GM23248 (cell line): ENCODE measurements at regions not wholly inside any gene's neighbourhood (a gene's known extent, or its start where the extent isn't known, plus 50 kb on each side); places are given as distances from the start of the nearest gene placed in this dataset.

ENCODE experiments used
- DNase-seq: peaks from one replicate; pipeline ENCODE4 v3.0.0-alpha.2; 2015
- H2AFZ ChIP-seq: fragments of 200-600 bp; sonication (generic); 2 replicates; pipeline ENCODE4 v1.6.1; 2016; ENCODE audit warnings: antibody characterized with exemption
- H3F3A ChIP-seq: fragments of 200-600 bp; sonication (generic); 2 replicates; pipeline ENCODE4 v1.6.1; 2016; ENCODE audit warnings: mild to moderate bottlenecking, antibody characterized with exemption, mixed run types; ENCODE audit not compliant: insufficient read depth
- H3K27ac ChIP-seq: fragments of 200-600 bp; sonication (generic); 2 replicates; pipeline ENCODE4 v1.5.1; 2016; ENCODE audit warnings: mild to moderate bottlenecking
- H3K27me3 ChIP-seq: fragments of 200-600 bp; sonication (generic); replicated peaks from 2 replicates; pipeline ENCODE4 v1.6.1; 2016; ENCODE audit warnings: mild to moderate bottlenecking; ENCODE audit not compliant: insufficient read depth
- H3K36me3 ChIP-seq: fragments of 200-600 bp; sonication (generic); 2 replicates; pipeline ENCODE4 v1.6.1; 2016; ENCODE audit warnings: low read depth, mild to moderate bottlenecking
- H3K4me1 ChIP-seq: fragments of 200-600 bp; sonication (generic); 2 replicates; pipeline ENCODE4 v1.6.1; 2016; ENCODE audit warnings: mild to moderate bottlenecking; ENCODE audit not compliant: insufficient read depth
- H3K4me2 ChIP-seq: fragments of 200-600 bp; sonication (generic); one replicate; pipeline ENCODE4 v1.6.1; 2016; ENCODE audit warnings: mild to moderate bottlenecking; ENCODE audit not compliant: unreplicated experiment
- H3K4me3 ChIP-seq: fragments of 200-600 bp; sonication (generic); 2 replicates; pipeline ENCODE4 v1.5.1; 2016; ENCODE audit warnings: mild to moderate bottlenecking
- H3K79me2 ChIP-seq: fragments of 200-600 bp; sonication (generic); 2 replicates; pipeline ENCODE4 v1.6.1; 2016; ENCODE audit warnings: mild to moderate bottlenecking; ENCODE audit not compliant: insufficient read depth
- H3K9ac ChIP-seq: fragments of 200-600 bp; sonication (generic); 2 replicates; pipeline ENCODE4 v1.6.1; 2016; ENCODE audit warnings: mild to moderate bottlenecking
- H3K9me2 ChIP-seq: fragments of 200-600 bp; sonication (generic); 2 replicates; pipeline ENCODE4 v1.6.1; 2016; ENCODE audit warnings: mixed run types, mild to moderate bottlenecking, moderate library complexity; ENCODE audit not compliant: insufficient read depth
- H3K9me3 ChIP-seq: fragments of 200-600 bp; sonication (generic); one replicate; pipeline ENCODE4 v1.6.1; 2017; ENCODE audit warnings: low read depth
- H4K20me1 ChIP-seq: fragments of 200-600 bp; sonication (generic); 2 replicates; pipeline ENCODE4 v1.6.0; 2016; ENCODE audit not compliant: insufficient read depth
- EZH2 ChIP-seq: fragments of 200-600 bp; sonication (generic); IDR thresholded peaks from 2 replicates; pipeline ENCODE4 v1.6.1; 2018; ENCODE audit warnings: antibody characterized with exemption, mild to moderate bottlenecking; ENCODE audit not compliant: insufficient read depth, poor library complexity, severe bottlenecking
- EZH2phosphoT487 ChIP-seq: fragments of 200-600 bp; sonication (generic); IDR thresholded peaks from 2 replicates; pipeline ENCODE4 v1.6.1; 2018; ENCODE audit warnings: antibody characterized with exemption, moderate library complexity, mild to moderate bottlenecking, low read depth; ENCODE audit not compliant: insufficient read depth
- WGBS, 2 experiments: methylation state at CpG; one replicate each; pipeline ENCODE4 v1.1.6; 2015 to 2017; ENCODE audit warnings: low lambda C conversion rate in 2 of 2, low coverage in 1 of 2; ENCODE audit errors: missing lambda C conversion rate in 2 of 2; 5-methylcytosine and 5-hydroxymethylcytosine counted together
- in situ Hi-C: fragments of 300-500 bp; cut with MboI; formaldehyde crosslinking; loops from 2 replicates; pipeline ENCODE4 v1.15.0; 2020

- H3K9me3 ChIP-seq = no peaks in the 10 kb centered on the region
- H3K4me1 ChIP-seq = no peaks in the 10 kb centered on the region
- no peaks in the 10 kb centered on the region for H3K36me3 ChIP-seq
- no peak overlapping the region for H3K27ac ChIP-seq
- WGBS, 2 experiments = 24 to 28% methylated on average over 5 of the region's 5 CpGs
- H3K4me2 ChIP-seq = no peak overlapping the region
- H3K9ac ChIP-seq = no peak overlapping the region
- in situ Hi-C loops = loop anchor here (10.0 kb wide), 1 partner anchor 265 kb away; no protein-coding TSS in a partner anchor
- H3K27me3 ChIP-seq = peaks cover 75% of the 10 kb centered on the region
- TF ChIP-seq EZH2phosphoT487 (no peak), EZH2 (no peak)
- no peaks in the 10 kb centered on the region for H3F3A ChIP-seq
- no peak for DNase-seq
- H2AFZ ChIP-seq = no peak overlapping the region
- H3K79me2 ChIP-seq = no peaks in the 10 kb centered on the region
- no peaks in the 10 kb centered on the region for H3K9me2 ChIP-seq
- no peaks in the 10 kb centered on the region for H4K20me1 ChIP-seq
- H3K4me3 ChIP-seq = no peak overlapping the region
These were observed 109.4 kb upstream of the MYL2 start for GRCh38 chr12:111029732-111030131.

- Histone ChIP-seq H3K36me3 (no peaks in the 10 kb centered on the region), H3F3A (no peaks in the 10 kb centered on the region), H3K27me3 (peaks cover 75% of the 10 kb centered on the region), H3K9me2 (no peaks in the 10 kb centered on the region), H3K79me2 (no peaks in the 10 kb centered on the region), H4K20me1 (no peaks in the 10 kb centered on the region), H3K4me3 (no peak overlapping the region), H3K27ac (no peak overlapping the region), H2AFZ (no peak overlapping the region), H3K4me2 (no peak overlapping the region), H3K9me3 (no peaks in the 10 kb centered on the region), H3K4me1 (no peaks in the 10 kb centered on the region), H3K9ac (no peak overlapping the region)
- 70 to 72% methylated on average over 4 of the region's 4 CpGs for WGBS, 2 experiments
- in situ Hi-C loops = loop anchor here (10.0 kb wide), 1 partner anchor 265 kb away; no protein-coding TSS in a partner anchor
- TF ChIP-seq EZH2 (no peak), EZH2phosphoT487 (no peak)
- no peak for DNase-seq
These were observed 108.9 kb upstream of the MYL2 start for GRCh38 chr12:111029305-111029704.

GRCh38 chr12:111028830-111029229 is 108.5 kb upstream of the MYL2 start:
- Histone ChIP-seq H3K9me3 (no peaks in the 10 kb centered on the region), H3K4me2 (no peak overlapping the region), H3K36me3 (no peaks in the 10 kb centered on the region), H3K4me1 (no peaks in the 10 kb centered on the region), H3K9ac (no peak overlapping the region), H3F3A (no peaks in the 10 kb centered on the region), H3K27me3 (peaks cover 75% of the 10 kb centered on the region), H3K9me2 (no peaks in the 10 kb centered on the region), H3K27ac (no peak overlapping the region), H3K79me2 (no peaks in the 10 kb centered on the region), H3K4me3 (no peak overlapping the region), H2AFZ (no peak overlapping the region), H4K20me1 (no peaks in the 10 kb centered on the region)
- no peak for DNase-seq
- no peak for TF ChIP-seq EZH2
- TF ChIP-seq EZH2phosphoT487 = no peak
- in situ Hi-C loops = loop anchor here (10.0 kb wide), 1 partner anchor 266 kb away; no protein-coding TSS in a partner anchor
- 50% methylated on average over 2 of the region's 2 CpGs for WGBS, 2 experiments

GRCh38 chr12:111027431-111027830 is 107.1 kb upstream of the MYL2 start:
- Histone ChIP-seq H3K27me3 (peaks cover 71% of the 10 kb centered on the region), H3K4me2 (no peak overlapping the region), H2AFZ (no peak overlapping the region), H3K36me3 (no peaks in the 10 kb centered on the region), H3K9me3 (no peaks in the 10 kb centered on the region), H3K9me2 (no peaks in the 10 kb centered on the region), H3K79me2 (no peaks in the 10 kb centered on the region), H3K9ac (no peak overlapping the region), H4K20me1 (no peaks in the 10 kb centered on the region), H3K4me3 (no peak overlapping the region), H3K4me1 (no peaks in the 10 kb centered on the region), H3F3A (no peaks in the 10 kb centered on the region), H3K27ac (no peak overlapping the region)
- 10 to 13% methylated on average over 3 of the region's 3 CpGs for WGBS, 2 experiments
- in situ Hi-C loops = loop anchor here (10.0 kb wide), 1 partner anchor 267 kb away; no protein-coding TSS in a partner anchor
- TF ChIP-seq EZH2 (no peak), EZH2phosphoT487 (no peak)
- DNase-seq = no peak
